GM23248 (cell line): ENCODE measurements at regions not wholly inside any gene's neighbourhood (a gene's known extent, or its start where the extent isn't known, plus 50 kb on each side); places are given as distances from the start of the nearest gene placed in this dataset.

Source experiments
- DNase-seq: peaks from one replicate; pipeline ENCODE4 v3.0.0-alpha.2; 2015
- H2AFZ ChIP-seq: fragments of 200-600 bp; sonication (generic); 2 replicates; pipeline ENCODE4 v1.6.1; 2016; ENCODE audit warnings: antibody characterized with exemption
- H3F3A ChIP-seq: fragments of 200-600 bp; sonication (generic); 2 replicates; pipeline ENCODE4 v1.6.1; 2016; ENCODE audit warnings: mild to moderate bottlenecking, antibody characterized with exemption, mixed run types; ENCODE audit not compliant: insufficient read depth
- H3K27ac ChIP-seq: fragments of 200-600 bp; sonication (generic); 2 replicates; pipeline ENCODE4 v1.5.1; 2016; ENCODE audit warnings: mild to moderate bottlenecking
- H3K27me3 ChIP-seq: fragments of 200-600 bp; sonication (generic); replicated peaks from 2 replicates; pipeline ENCODE4 v1.6.1; 2016; ENCODE audit warnings: mild to moderate bottlenecking; ENCODE audit not compliant: insufficient read depth
- H3K36me3 ChIP-seq: fragments of 200-600 bp; sonication (generic); 2 replicates; pipeline ENCODE4 v1.6.1; 2016; ENCODE audit warnings: low read depth, mild to moderate bottlenecking
- H3K4me1 ChIP-seq: fragments of 200-600 bp; sonication (generic); 2 replicates; pipeline ENCODE4 v1.6.1; 2016; ENCODE audit warnings: mild to moderate bottlenecking; ENCODE audit not compliant: insufficient read depth
- H3K4me2 ChIP-seq: fragments of 200-600 bp; sonication (generic); one replicate; pipeline ENCODE4 v1.6.1; 2016; ENCODE audit warnings: mild to moderate bottlenecking; ENCODE audit not compliant: unreplicated experiment
- H3K4me3 ChIP-seq: fragments of 200-600 bp; sonication (generic); 2 replicates; pipeline ENCODE4 v1.5.1; 2016; ENCODE audit warnings: mild to moderate bottlenecking
- H3K79me2 ChIP-seq: fragments of 200-600 bp; sonication (generic); 2 replicates; pipeline ENCODE4 v1.6.1; 2016; ENCODE audit warnings: mild to moderate bottlenecking; ENCODE audit not compliant: insufficient read depth
- H3K9ac ChIP-seq: fragments of 200-600 bp; sonication (generic); 2 replicates; pipeline ENCODE4 v1.6.1; 2016; ENCODE audit warnings: mild to moderate bottlenecking
- H3K9me2 ChIP-seq: fragments of 200-600 bp; sonication (generic); 2 replicates; pipeline ENCODE4 v1.6.1; 2016; ENCODE audit warnings: mixed run types, mild to moderate bottlenecking, moderate library complexity; ENCODE audit not compliant: insufficient read depth
- H3K9me3 ChIP-seq: fragments of 200-600 bp; sonication (generic); one replicate; pipeline ENCODE4 v1.6.1; 2017; ENCODE audit warnings: low read depth
- H4K20me1 ChIP-seq: fragments of 200-600 bp; sonication (generic); 2 replicates; pipeline ENCODE4 v1.6.0; 2016; ENCODE audit not compliant: insufficient read depth
- EZH2 ChIP-seq: fragments of 200-600 bp; sonication (generic); IDR thresholded peaks from 2 replicates; pipeline ENCODE4 v1.6.1; 2018; ENCODE audit warnings: antibody characterized with exemption, mild to moderate bottlenecking; ENCODE audit not compliant: insufficient read depth, poor library complexity, severe bottlenecking
- EZH2phosphoT487 ChIP-seq: fragments of 200-600 bp; sonication (generic); IDR thresholded peaks from 2 replicates; pipeline ENCODE4 v1.6.1; 2018; ENCODE audit warnings: antibody characterized with exemption, moderate library complexity, mild to moderate bottlenecking, low read depth; ENCODE audit not compliant: insufficient read depth
- WGBS, 2 experiments: methylation state at CpG; one replicate each; pipeline ENCODE4 v1.1.6; 2015 to 2017; ENCODE audit warnings: low lambda C conversion rate in 2 of 2, low coverage in 1 of 2; ENCODE audit errors: missing lambda C conversion rate in 2 of 2; 5-methylcytosine and 5-hydroxymethylcytosine counted together
- in situ Hi-C: fragments of 300-500 bp; cut with MboI; formaldehyde crosslinking; loops from 2 replicates; pipeline ENCODE4 v1.15.0; 2020

DNA sequence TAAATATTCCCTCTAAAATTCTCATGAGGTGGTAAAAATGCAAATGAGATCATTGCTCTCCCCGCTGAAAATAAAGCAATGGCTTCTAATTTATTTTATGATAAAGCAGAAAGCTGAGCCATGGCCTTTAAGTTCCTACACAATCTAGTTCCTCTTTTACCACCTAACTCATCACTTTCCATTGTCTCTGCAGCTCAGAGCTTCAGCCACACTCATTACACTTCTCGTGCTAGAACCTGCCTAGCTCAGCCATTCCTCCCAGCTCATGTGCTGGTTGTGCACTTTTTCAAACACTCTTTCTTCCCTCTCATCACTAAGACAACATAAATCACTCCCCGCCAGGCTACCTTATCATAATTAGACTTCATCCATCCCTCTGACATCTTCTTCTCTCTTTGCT, 1112.1 kb upstream of the PRKX start:
- WGBS, 2 experiments: 0 to 3% methylated on average over 3 of the region's 3 CpGs
- Histone ChIP-seq H3K36me3 (no peaks in the 10 kb centered on the region), H3K4me3 (no peak overlapping the region), H3K27me3 (no peaks in the 10 kb centered on the region), H3K9me2 (no peaks in the 10 kb centered on the region), H3K4me2 (no peak overlapping the region), H3K27ac (no peak overlapping the region), H4K20me1 (no peaks in the 10 kb centered on the region), H3K9me3 (no peaks in the 10 kb centered on the region), H3F3A (no peaks in the 10 kb centered on the region), H3K9ac (no peak overlapping the region), H2AFZ (no peak overlapping the region), H3K79me2 (no peaks in the 10 kb centered on the region), H3K4me1 (no peaks in the 10 kb centered on the region)
- no peak for DNase-seq
- in situ Hi-C loops: no loop called here
- TF ChIP-seq EZH2phosphoT487: no peak

GRCh38 chrX:4809571-4809970, 1096.1 kb upstream of the PRKX start:
- no peak overlapping the region for H3K4me2 ChIP-seq
- no peaks in the 10 kb centered on the region for H3K9me3 ChIP-seq
- H3F3A ChIP-seq: no peaks in the 10 kb centered on the region
- DNase-seq: no peak
- no peak overlapping the region for H3K9ac ChIP-seq
- H2AFZ ChIP-seq: no peak overlapping the region
- no peak overlapping the region for H3K4me3 ChIP-seq
- in situ Hi-C loops: no loop called here
- 0 to 1% methylated on average over 4 of the region's 4 CpGs for WGBS, 2 experiments
- no peak for TF ChIP-seq EZH2phosphoT487
- no peaks in the 10 kb centered on the region for H3K36me3 ChIP-seq
- H3K27me3 ChIP-seq: no peaks in the 10 kb centered on the region
- no peaks in the 10 kb centered on the region for H3K79me2 ChIP-seq
- H3K4me1 ChIP-seq: no peaks in the 10 kb centered on the region
- H3K9me2 ChIP-seq: no peaks in the 10 kb centered on the region
- no peaks in the 10 kb centered on the region for H4K20me1 ChIP-seq
- no peak overlapping the region for H3K27ac ChIP-seq

DNA sequence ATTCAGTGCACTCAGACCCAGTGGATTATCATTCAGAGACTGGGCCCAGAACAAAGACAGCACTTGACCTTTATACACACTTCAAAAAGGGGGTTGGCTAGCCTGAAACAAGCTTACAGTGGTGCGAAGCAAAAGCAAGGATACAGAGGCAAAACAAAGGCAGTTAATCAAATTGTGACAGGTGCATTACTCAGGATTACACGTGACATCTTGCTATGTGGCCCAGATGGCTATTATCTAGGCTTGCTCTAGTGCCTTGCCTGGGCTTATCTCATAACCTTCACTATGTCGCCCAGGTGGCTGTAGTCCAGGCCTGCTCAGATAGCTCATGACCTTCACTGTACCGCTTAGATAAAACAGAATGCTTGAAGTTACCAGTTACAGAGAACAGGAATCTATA, 1092.1 kb upstream of the PRKX start:
- Histone ChIP-seq H3K36me3 (no peaks in the 10 kb centered on the region), H3K4me1 (no peaks in the 10 kb centered on the region), H3F3A (no peaks in the 10 kb centered on the region), H3K79me2 (no peaks in the 10 kb centered on the region), H3K9me2 (no peaks in the 10 kb centered on the region), H4K20me1 (no peaks in the 10 kb centered on the region), H3K9me3 (no peaks in the 10 kb centered on the region), H3K27ac (no peak overlapping the region), H3K9ac (no peak overlapping the region), H3K4me3 (no peak overlapping the region), H3K4me2 (no peak overlapping the region), H3K27me3 (no peaks in the 10 kb centered on the region), H2AFZ (no peak overlapping the region)
- WGBS, 2 experiments: 17 to 18% methylated on average over 1 to 4 of the region's 4 CpGs
- in situ Hi-C loops: no loop called here
- DNase-seq: no peak
- no peak for TF ChIP-seq EZH2phosphoT487
- no peak for TF ChIP-seq EZH2

GRCh38 chrX:4800756-4801155, 1087.3 kb upstream of the PRKX start:
- in situ Hi-C loops: no loop called here
- Histone ChIP-seq H3K27me3 (no peaks in the 10 kb centered on the region), H3K79me2 (no peaks in the 10 kb centered on the region)

DNA sequence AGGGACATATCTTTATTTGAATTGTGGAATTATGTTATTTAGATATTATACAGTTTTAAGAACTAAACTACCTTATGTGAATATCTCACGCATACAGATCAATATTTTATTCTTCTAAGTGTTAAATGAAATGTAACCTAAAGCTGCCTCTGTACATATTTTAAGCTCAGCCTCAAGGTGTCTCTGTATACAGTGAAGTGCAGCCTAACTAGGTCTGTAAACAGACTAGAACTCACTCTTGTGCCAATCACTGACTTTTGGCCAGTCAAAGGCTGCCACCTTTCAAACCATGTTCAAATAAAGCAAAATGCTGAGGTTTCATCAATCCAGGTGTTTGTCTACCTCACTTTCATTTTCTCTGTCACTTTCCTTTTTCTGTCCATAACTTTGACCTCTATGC, 1074.5 kb upstream of the PRKX start:
- H2AFZ ChIP-seq: no peak overlapping the region
- no peaks in the 10 kb centered on the region for H4K20me1 ChIP-seq
- H3K9me2 ChIP-seq: no peaks in the 10 kb centered on the region
- no peak overlapping the region for H3K9ac ChIP-seq
- 33 to 54% methylated on average over 1 of the region's 1 CpG for WGBS, 2 experiments
- H3K9me3 ChIP-seq: no peaks in the 10 kb centered on the region
- no peak for TF ChIP-seq EZH2phosphoT487
- TF ChIP-seq EZH2: no peak
- no peak overlapping the region for H3K4me3 ChIP-seq
- H3K36me3 ChIP-seq: no peaks in the 10 kb centered on the region
- H3K27ac ChIP-seq: no peak overlapping the region
- no peaks in the 10 kb centered on the region for H3F3A ChIP-seq
- no peak overlapping the region for H3K4me2 ChIP-seq
- no peaks in the 10 kb centered on the region for H3K27me3 ChIP-seq
- DNase-seq: no peak
- H3K4me1 ChIP-seq: no peaks in the 10 kb centered on the region
- in situ Hi-C loops: no loop called here
- H3K79me2 ChIP-seq: no peaks in the 10 kb centered on the region

More at GRCh38 chrX:4800756-4801155, 1087.3 kb upstream of the PRKX start:
- WGBS, 2 experiments: 2 to 8% methylated on average over 4 of the region's 4 CpGs
- Histone ChIP-seq H3K27ac (no peak overlapping the region), H3F3A (no peaks in the 10 kb centered on the region), H3K36me3 (no peaks in the 10 kb centered on the region), H3K9me3 (no peaks in the 10 kb centered on the region), H3K4me2 (no peak overlapping the region), H3K9me2 (no peaks in the 10 kb centered on the region), H3K9ac (no peak overlapping the region), H3K4me3 (no peak overlapping the region), H2AFZ (no peak overlapping the region), H3K4me1 (no peaks in the 10 kb centered on the region), H4K20me1 (no peaks in the 10 kb centered on the region)
- DNase-seq: no peak
- no peak for TF ChIP-seq EZH2phosphoT487
